GM12892 (cell line): ENCODE measurements at regions not wholly inside any gene's neighbourhood (a gene's known extent, or its start where the extent isn't known, plus 50 kb on each side); places are given as distances from the start of the nearest gene placed in this dataset.

Experiments
- POLR2AphosphoS5 ChIP-seq: IDR thresholded peaks from 2 replicates; pipeline ENCODE4 v1.6.1; 2011; ENCODE audit warnings: low read depth, low read length, control low read depth
- TAF1 ChIP-seq: IDR thresholded peaks from 2 replicates; pipeline ENCODE4 v1.6.1; 2011; ENCODE audit warnings: low read depth, mild to moderate bottlenecking, control low read depth, low read length, borderline replicate concordance

- TF ChIP-seq TAF1 (no peak), POLR2AphosphoS5 (no peak)
Observed at GRCh38 chr10:71092812-71093401, 119.5 kb upstream of the UNC5B start.
